WTC11 (cell line): ENCODE measurements at regions not wholly inside any gene's neighbourhood (a gene's known extent, or its start where the extent isn't known, plus 50 kb on each side); places are given as distances from the start of the nearest gene placed in this dataset.

ENCODE experiments used
- ATF3 ChIP-seq: sonication (generic); formaldehyde crosslinking; conservative IDR thresholded peaks from 2 replicates; pipeline ENCODE4 v1.8.1; 2022; ENCODE audit warnings: mild to moderate bottlenecking, missing genetic modification reagents
- CREM ChIP-seq: sonication (generic); formaldehyde crosslinking; IDR thresholded peaks from 2 replicates; pipeline ENCODE4 v1.8.1; 2022; ENCODE audit warnings: mild to moderate bottlenecking, missing genetic modification reagents, moderate library complexity
- CTCF ChIP-seq: fragments of 200-600 bp; IDR thresholded peaks from 2 replicates; pipeline ENCODE4 v1.8.0; 2022; ENCODE audit warnings: antibody characterized with exemption
- HMGA2 ChIP-seq: fragments of 250-450 bp; sonication (Bioruptor Pico); IDR thresholded peaks from 2 replicates; pipeline ENCODE4 v1.4.0; 2021; ENCODE audit warnings: mild to moderate bottlenecking, moderate library complexity
- JUN ChIP-seq: sonication (generic); formaldehyde crosslinking; IDR thresholded peaks from 2 replicates; pipeline ENCODE4 v1.8.0; 2023; ENCODE audit warnings: mild to moderate bottlenecking, missing genetic modification reagents

DNA sequence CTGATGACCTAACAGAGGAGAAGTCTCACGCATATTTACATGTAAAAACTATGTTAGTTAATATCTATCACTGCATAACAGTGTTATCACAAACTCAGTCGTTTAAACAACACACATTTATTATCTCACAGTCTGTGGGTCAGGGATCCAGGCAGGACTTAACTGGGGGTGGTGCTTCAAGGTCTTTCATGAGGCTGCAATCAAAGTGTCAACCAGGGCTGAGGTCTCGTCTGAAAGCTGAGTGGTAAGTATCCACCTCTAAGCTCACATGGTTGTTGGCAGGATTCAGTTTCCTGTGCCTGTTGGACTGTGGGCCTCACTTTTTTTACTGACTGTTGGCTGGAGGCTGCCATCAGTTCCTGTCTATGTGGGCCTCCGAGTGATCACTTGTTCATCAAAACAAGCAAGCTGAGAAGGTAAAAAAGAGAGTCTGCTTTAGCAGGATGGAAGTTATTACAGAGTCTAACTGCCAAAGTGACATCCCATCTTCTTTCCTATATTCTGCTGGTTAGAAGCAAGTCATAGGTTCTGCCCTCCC lies 188.6 kb downstream of the CARTPT start:
- no peak for TF ChIP-seq CTCF
- no peak for TF ChIP-seq ATF3 (CRISPR knock-in tag)
- TF ChIP-seq JUN (CRISPR knock-in tag): no peak
- no peak for TF ChIP-seq CREM (CRISPR knock-in tag)
- TF ChIP-seq HMGA2 (CRISPR knock-in tag): no peak
